ENCODE measurements at regions not wholly inside any gene's neighbourhood (a gene's known extent, or its start where the extent isn't known, plus 50 kb on each side); places are given as distances from the start of the nearest gene placed in this dataset.
A peak's percentile ranks its signal among the peaks of the same experiment; 100 is the strongest.
"Not testable (repeated sequence)": the region's sequence is repeated elsewhere in the genome, so short reads cannot be mapped to it uniquely, and the experiment has no call there.

DNA sequence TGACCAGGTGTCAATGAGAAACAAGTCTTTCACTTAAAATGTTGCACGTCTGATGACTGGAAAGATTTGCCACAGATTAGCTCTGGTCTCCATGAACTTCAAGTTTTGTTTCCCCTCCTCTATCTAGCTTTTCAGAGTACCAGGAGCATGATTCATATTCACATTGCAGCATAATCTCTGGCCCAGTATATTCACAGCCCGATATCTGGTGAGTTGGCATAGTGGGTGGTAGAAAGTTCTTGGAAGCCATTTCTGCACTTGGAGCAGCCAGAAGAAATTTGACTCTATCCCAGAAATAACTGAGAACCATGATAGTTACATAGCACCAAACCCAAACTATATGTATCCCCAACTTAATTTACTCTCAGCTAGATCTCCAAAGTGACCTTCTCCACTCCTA, 503.9 kb downstream of the PID1 start:
- no peak for TF ChIP-seq CTCF (conservative IDR thresholded peaks at IDR 0.05; ENCODE audit: control insufficient read depth, insufficient read depth, low read depth, low read length)
- H3K4me3 ChIP-seq (ENCODE audit: control insufficient read depth, low read depth, low read length): no peak overlapping the region
- peak; percentile 66 for DNase-seq (ENCODE audit: low read depth)

- no peak for TF ChIP-seq CTCF (conservative IDR thresholded peaks at IDR 0.05; ENCODE audit: control insufficient read depth, insufficient read depth, low read depth, low read length)
- no peak overlapping the region for H3K4me3 ChIP-seq (ENCODE audit: control insufficient read depth, low read depth, low read length)
- DNase-seq (ENCODE audit: low read depth): no peak
Measured at GRCh38 chr2:228763379-228763981, 507.6 kb downstream of the PID1 start.

DNA sequence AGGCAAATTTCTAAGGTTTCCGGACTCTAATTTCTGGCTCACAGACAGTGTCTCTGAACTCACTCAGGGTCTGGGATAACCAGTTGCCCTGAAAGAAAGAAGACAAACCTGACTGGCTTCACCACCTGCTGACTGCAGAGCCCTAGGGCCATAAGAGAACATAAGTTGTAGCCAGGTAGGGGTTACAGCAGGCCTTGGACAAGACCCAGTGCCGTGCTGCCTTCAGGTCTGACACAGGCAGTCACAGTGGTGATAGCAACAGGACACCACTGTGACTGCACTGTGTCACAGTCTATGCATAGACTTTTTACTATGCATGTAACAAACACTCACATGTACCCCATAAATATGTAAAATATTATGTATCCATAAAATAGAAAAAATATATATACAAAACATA, 508.5 kb downstream of the PID1 start:
- DNase-seq (ENCODE audit: low read depth): no peak
- no peak overlapping the region for H3K4me3 ChIP-seq (ENCODE audit: control insufficient read depth, low read depth, low read length)
- TF ChIP-seq CTCF (conservative IDR thresholded peaks at IDR 0.05; ENCODE audit: control insufficient read depth, insufficient read depth, low read depth, low read length): no peak

- not testable (repeated sequence) for H3K4me3 ChIP-seq (ENCODE audit: control insufficient read depth, low read depth, low read length); DNase-seq (ENCODE audit: low read depth)
Measured at GRCh38 chr2:228755661-228756060, 515.4 kb downstream of the PID1 start.

GRCh38 chr2:228747483-228747882, 523.6 kb downstream of the PID1 start:
- TF ChIP-seq CTCF (conservative IDR thresholded peaks at IDR 0.05; ENCODE audit: control insufficient read depth, insufficient read depth, low read depth, low read length): no peak
- DNase-seq (ENCODE audit: low read depth): peak; percentile 4
- no peak overlapping the region for H3K4me3 ChIP-seq (ENCODE audit: control insufficient read depth, low read depth, low read length)

GRCh38 chr2:228738671-228739380, 532.3 kb downstream of the PID1 start:
- TF ChIP-seq CTCF (conservative IDR thresholded peaks at IDR 0.05; ENCODE audit: control insufficient read depth, insufficient read depth, low read depth, low read length): no peak
- no peak overlapping the region for H3K4me3 ChIP-seq (ENCODE audit: control insufficient read depth, low read depth, low read length)
- no peak for DNase-seq (ENCODE audit: low read depth)

GRCh38 chr2:228735697-228736096, 535.4 kb downstream of the PID1 start:
- no peak for TF ChIP-seq CTCF (conservative IDR thresholded peaks at IDR 0.05; ENCODE audit: control insufficient read depth, insufficient read depth, low read depth, low read length)
- no peak overlapping the region for H3K4me3 ChIP-seq (ENCODE audit: control insufficient read depth, low read depth, low read length)
- no peak for DNase-seq (ENCODE audit: low read depth)
